Fibroblast of peridontal ligament (primary cell): ENCODE measurements at regions not wholly inside any gene's neighbourhood (a gene's known extent, or its start where the extent isn't known, plus 50 kb on each side); places are given as distances from the start of the nearest gene placed in this dataset.
A peak's percentile ranks its signal among the peaks of the same experiment; 100 is the strongest.

Experiments
- DNase-seq: peaks from one replicate; pipeline ENCODE4 v3.0.0-alpha.2; 2010; ENCODE audit errors: extremely low read depth

GRCh38 chr13:105616333-105617075 is 919.0 kb downstream of the EFNB2 start:
- DNase-seq = no peak

- no peak for DNase-seq
Observed at GRCh38 chr13:105612541-105612940, 922.9 kb downstream of the EFNB2 start.

DNA sequence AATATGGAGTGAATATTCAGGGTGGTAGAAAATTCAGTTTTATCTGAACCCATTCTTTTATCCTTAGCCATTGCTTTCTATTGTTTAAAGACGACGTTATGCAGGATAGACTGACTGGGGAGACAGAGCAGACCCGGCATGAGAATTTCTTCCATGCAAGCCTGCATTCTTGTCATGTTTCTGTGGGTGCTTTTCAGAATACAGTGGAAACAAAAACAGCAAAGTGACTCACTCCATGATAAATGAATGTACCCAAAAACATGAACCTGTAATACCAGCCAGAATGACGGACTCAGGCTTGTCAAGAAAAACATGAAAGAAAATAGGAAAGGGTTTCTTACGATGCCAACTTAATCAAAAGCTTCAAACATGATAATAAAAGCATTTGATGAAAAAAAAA is 924.0 kb downstream of the EFNB2 start:
- DNase-seq = peak; percentile 73

DNA sequence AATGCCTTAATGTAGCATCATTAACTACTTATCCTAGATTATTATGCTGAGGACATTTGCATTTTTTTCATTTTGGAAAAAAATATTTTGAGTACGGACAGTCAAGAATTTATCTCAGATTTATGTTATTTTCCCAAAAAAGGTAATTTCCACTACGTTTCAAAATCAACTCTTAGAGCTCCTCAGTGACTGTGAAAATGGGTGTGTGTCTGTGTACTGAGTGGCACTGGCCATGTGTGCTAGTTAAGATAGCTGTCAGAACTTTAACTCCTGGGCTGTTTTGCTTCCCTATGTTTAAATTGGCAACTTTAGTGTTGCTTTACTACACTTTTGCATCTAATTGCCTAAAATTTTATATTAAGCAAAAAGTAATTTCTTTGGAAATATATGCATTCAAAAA is 927.4 kb downstream of the EFNB2 start:
- no peak for DNase-seq

- DNase-seq = no peak
Observed at GRCh38 chr13:105607426-105607825, 928.0 kb downstream of the EFNB2 start.

DNA sequence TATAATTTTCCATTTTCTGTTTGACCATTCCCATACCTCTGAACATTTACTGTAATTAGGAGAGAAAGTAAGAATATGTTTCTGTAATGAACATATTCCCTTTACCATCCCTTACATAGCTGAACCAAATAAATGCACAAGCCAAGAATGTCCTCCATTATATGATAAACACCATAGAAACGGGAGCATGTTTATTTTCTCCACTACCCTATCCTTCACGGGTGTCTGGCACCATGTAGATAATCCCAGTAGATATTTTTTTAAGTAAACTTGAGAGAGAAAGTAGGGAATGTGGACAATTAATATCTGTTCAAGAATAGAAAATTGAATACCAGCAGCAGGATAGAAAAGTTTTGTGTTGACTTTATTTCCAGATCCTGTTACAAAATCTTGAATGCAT is 928.4 kb downstream of the EFNB2 start:
- no peak for DNase-seq

GRCh38 chr13:105602956-105603670 is 932.3 kb downstream of the EFNB2 start:
- DNase-seq = no peak

DNA sequence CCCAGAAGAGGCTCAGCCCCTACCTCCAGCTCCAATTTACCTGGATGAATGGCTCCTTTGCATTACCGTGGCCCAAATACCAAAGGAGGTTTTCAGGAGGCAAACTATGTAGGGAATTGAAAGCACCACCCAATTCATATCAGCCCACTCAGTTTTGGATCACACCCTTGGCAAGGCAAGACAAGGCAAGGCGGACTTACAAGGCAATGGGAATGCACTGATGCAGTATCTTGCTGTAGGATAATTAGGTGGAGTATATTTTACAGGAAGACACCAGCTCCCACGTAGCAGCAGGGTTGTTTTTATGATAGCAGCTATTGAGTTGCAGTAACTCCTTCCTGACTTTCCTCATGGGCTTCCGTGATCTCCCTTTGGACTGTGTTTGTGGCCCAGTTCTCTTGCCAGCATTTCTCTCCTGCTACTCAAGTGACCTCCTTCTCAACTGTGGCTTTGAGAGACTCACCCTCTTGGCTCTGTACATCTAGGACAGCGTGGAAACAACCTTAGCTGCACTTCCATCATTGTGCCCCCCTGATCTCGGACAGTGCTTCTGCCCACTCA is 935.9 kb downstream of the EFNB2 start:
- DNase-seq = peak; percentile 47

DNA sequence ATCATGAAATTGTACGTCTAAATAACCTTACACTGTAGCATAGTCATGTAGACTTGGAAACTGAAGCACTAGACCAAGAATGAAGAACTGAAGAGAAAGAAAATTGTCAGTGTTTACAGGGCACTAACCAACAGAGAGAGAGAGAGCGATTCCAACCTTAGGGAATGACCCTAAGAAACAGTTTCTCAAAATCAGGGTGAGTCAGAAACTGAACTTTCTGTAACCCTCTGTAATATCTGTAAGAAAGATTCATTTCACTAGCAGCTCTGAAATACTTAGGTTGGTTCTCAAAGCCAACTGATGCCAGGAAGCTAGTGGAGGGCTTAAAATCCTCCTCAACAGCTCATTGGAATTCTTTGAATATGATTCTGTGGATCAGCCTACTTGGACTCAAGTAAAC is 936.9 kb downstream of the EFNB2 start:
- peak; percentile 94 for DNase-seq

GRCh38 chr13:105597573-105597972 is 937.9 kb downstream of the EFNB2 start:
- no peak for DNase-seq

DNA sequence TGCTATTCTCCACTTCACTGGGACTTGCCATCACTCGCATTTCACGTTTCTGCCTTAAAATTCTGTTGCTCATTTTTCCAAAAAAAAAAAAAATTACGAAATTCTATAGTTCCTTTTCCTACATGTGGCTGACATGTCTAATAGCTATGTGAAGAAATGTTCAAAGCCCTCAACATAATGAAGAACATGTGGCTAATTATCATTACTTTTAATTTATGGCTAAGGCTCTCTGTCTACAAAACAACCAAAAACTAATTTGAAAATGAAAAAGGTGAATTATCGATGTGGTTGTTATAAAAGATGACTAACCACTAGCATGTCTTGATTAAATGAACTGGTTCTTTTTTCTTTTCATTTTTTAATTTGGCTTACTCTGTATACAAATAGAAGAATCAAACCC is 940.0 kb downstream of the EFNB2 start:
- DNase-seq = no peak

DNA sequence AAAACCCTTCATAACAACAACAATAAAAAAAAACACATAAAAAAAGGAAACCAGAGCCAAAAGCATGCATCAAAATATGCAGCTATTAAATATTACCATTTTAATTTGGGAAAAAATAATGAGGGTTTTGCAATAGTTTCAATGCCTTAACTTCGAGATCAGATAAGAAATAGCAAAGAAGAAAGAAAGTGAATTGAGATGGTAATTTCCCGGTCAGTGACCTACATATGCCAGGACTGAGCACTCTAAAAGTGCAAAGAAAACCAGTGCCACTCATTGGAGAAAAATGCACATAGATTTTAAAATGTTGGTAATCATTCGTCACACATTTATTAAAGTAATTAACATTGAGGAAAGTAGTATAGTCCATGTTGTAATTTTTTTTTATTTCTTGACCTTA is 944.2 kb downstream of the EFNB2 start:
- DNase-seq = no peak

DNA sequence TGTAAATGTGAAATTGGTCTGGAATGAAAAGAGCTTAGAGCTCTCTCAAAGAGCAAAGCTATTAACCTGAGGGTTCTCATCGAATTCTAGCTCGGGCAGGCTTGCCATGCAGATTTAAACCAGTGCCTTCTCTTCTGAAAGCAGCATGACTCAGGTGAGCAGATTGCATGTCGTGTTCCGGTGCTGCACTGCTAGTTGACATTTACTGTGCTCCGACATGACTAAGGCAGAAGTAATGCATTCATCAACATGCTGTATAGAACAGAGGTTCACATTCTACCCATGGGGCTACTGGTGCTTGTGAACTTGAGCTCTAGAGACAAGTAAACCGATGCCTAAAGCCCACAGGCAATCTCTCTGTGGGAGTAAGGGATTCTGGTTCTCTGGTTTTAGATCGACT is 947.7 kb downstream of the EFNB2 start:
- DNase-seq = no peak

DNA sequence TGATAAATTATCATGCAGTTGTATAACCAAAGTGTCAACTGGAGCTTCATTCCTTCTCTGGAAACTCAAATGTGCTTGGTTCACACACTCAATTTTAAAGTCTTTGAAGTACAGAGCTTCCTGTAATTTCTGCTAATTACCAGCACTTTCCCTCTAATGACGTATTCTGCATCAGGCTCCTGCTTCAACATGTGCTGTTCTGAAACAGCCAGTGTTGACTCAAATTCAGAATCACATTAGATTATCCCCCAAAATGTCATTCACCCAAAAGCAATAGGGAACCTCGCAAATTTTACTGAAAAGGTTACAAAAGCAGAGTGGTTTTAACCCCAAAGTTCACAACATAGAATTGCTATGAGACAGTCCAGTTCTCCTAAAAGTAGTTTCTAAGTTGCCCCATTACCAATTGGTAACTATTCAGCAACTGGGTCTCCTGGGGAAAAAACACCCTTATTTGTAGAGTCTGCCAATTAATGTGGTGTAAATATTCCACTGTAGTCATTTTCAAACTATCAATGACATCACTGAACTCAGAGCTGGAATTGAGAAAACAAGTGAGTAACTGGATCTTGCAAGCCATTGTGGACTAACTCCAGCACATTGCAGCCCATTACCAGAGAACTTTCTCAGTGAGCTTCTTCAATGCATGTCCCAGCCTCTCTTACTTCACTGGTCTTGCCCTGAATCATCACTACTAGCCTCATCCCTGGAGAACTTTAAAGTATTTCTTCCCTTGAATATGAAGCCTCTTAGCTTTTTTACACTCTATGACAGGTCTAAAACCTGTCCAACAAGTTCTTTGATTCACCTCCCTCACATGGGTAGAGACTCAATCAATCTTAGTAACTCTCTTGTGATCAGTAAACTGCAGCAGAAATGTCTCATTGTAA is 955.4 kb downstream of the EFNB2 start:
- DNase-seq = peak; percentile 29

GRCh38 chr13:105573136-105573535 is 962.3 kb downstream of the EFNB2 start:
- DNase-seq = no peak

DNA sequence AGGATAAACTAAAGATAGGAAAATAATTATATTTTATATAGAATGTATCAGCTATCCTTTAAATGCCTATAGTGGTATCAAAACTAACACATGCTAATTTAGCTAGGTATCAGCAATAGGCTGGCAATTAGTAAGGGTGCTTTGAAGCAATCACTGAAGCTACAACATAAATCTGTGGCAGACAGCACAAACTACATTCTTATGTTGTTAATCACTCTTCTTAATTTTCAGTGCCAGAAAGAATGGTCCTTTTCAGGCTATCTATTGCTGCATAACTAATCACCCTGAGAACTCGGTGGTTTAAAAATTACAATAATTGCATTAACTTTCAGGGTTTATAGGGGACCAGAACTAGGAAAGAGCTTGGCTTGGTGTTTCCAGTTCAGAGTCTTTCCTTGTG is 963.1 kb downstream of the EFNB2 start:
- peak; percentile 15 for DNase-seq

- DNase-seq = no peak
Observed at GRCh38 chr13:105569816-105570215, 965.6 kb downstream of the EFNB2 start.

DNA sequence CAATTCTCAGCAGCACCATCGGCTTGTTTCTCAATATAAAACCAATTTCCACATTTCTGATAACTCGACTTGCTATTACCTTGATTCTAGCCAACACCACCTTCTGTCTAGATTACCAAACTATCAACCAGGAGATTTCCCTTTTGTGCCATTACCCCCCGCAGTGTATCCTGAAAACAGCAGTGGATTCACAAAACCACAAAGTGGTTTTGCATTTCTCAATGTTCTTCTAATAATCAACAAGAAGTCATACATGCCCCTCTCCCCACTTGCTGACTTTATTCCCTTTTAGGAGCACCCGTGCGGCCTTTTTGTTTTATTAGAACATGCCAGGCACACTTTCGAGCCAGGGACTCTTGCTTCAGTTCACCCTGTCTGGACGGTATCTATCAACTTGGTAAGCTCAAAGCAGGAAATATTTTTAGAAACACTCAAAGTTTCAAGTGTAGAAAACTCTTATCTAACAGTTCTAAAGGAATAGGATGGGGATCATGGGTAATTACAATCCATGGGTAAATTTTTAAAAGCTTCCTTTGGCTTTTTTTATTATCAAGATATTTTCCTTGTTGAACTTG is 967.4 kb downstream of the EFNB2 start:
- DNase-seq = no peak

- no peak for DNase-seq
Observed at GRCh38 chr13:105565136-105565727, 970.2 kb downstream of the EFNB2 start.

GRCh38 chr13:105552078-105552477 is 983.4 kb downstream of the EFNB2 start:
- DNase-seq = no peak

- no peak for DNase-seq
Observed at GRCh38 chr13:105547851-105548250, 987.6 kb downstream of the EFNB2 start.
